ENCODE measurements at regions not wholly inside any gene's neighbourhood (a gene's known extent, or its start where the extent isn't known, plus 50 kb on each side); places are given as distances from the start of the nearest gene placed in this dataset.
A peak's percentile ranks its signal among the peaks of the same experiment; 100 is the strongest.

DNA sequence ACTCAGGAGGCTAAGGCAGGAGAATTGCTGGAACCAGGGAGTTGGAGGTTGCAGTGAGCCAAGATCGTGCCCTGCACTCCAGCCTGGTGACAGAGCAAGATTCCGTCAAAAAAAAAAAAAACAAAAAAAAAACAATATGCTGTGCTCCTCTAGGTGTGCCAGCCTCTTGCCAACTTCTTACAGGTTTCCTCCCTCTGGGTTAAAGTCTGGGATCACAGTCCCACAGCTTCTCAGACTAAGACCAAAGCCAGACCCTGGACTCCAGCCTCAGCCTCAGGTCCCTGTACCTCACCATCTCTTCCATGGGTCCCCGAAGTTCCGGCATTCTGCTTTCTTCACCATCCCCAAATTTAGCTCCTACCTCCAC lies 180.8 kb upstream of the MVB12B start:
- H3K27ac Mint-ChIP-seq, result no peak overlapping the region

DNA sequence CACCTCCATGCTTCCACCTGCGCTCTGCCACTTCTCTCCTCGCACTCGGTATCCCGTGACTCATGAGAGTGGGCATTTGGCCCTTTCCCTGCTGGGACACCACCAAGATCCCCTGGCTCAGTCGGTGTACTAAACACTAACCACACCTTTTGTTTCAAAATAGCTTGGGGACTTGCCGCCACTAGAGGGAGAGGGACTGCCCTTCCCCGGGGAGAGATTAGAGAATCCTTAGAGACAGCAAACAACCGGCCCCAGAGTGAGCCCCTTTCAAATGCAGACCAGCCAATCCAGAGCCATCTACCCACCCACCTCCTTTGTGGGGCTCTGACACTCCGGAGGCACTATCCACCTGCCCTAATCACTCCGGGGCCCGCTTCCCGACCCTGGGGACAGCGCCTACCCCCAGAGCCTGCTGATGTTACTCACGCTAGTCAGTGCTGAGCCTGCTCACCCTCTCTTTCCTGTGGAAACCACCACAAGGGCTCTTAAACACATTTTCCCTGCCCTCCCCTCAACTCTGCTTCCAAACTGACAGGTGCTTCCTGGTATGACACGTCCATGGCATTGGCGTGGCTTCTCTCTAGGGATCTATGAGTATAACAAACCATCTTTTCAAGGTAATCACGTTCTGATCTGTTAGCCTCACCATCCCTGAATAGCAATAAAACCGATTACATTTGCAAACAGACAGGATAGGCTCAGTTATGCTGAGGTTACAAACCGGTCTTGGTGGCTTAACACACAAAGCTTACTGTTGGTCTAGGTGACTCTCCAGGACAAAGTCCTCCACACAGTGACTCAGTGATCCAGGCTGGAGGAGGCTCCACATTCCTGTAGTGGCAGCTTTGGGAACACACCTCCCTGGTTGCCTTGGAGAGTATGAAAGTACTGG lies 180.1 kb upstream of the MVB12B start:
- Histone ChIP-seq H4K20me1 (replicated peaks; ENCODE audit: insufficient read depth) (no peaks in the 10 kb centered on the region), H3K4me1 (ENCODE audit: insufficient read depth) (peaks cover 4% of the 10 kb centered on the region; the same call in 1 of the 2 replicates), H3K79me2 (replicated peaks; ENCODE audit: insufficient read depth) (no peaks in the 10 kb centered on the region), H3K4me3 (peak overlapping the region; percentile 24; the same call in 1 of the 2 replicates), H2AFZ (peak overlapping the region; percentile 95; the same call in 1 of the 2 replicates), H3K27ac (ENCODE audit: low read depth) (no peak overlapping the region), H3K9me2 (ENCODE audit: insufficient read depth) (no peaks in the 10 kb centered on the region), H3K4me2 (peak overlapping the region; percentile 67; the same call in 1 of the 2 replicates), H3K27me3 (ENCODE audit: insufficient read depth) (peaks cover 18% of the 10 kb centered on the region), H3F3A (replicated peaks; ENCODE audit: low read depth) (no peaks in the 10 kb centered on the region), H3K36me3 (ENCODE audit: insufficient read depth) (no peaks in the 10 kb centered on the region)
- ATAC-seq (peak; percentile 99), DNase-seq (ENCODE audit: low spot score) (peak; percentile 91)
- Mint-ChIP-seq H3K27me3 (ENCODE audit: insufficient read depth, low read depth, poor library complexity) (peaks cover 24% of the 10 kb centered on the region), H3K4me1 (peaks cover 11% of the 10 kb centered on the region), H3K4me3 (no peak overlapping the region; the same call in 1 of the 3 replicates), H3K36me3 (ENCODE audit: low read depth) (no peaks in the 10 kb centered on the region), H3K9me3 (peaks cover 5% of the 10 kb centered on the region; the same call in 1 of the 3 replicates), H3K27ac (no peak overlapping the region)
- TF ChIP-seq, protein P1, sequence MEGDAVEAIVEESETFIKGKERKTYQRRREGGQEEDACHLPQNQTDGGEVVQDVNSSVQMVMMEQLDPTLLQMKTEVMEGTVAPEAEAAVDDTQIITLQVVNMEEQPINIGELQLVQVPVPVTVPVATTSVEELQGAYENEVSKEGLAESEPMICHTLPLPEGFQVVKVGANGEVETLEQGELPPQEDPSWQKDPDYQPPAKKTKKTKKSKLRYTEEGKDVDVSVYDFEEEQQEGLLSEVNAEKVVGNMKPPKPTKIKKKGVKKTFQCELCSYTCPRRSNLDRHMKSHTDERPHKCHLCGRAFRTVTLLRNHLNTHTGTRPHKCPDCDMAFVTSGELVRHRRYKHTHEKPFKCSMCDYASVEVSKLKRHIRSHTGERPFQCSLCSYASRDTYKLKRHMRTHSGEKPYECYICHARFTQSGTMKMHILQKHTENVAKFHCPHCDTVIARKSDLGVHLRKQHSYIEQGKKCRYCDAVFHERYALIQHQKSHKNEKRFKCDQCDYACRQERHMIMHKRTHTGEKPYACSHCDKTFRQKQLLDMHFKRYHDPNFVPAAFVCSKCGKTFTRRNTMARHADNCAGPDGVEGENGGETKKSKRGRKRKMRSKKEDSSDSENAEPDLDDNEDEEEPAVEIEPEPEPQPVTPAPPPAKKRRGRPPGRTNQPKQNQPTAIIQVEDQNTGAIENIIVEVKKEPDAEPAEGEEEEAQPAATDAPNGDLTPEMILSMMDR (conservative IDR thresholded peaks at IDR 0.05; ENCODE audit: low read depth in 2 of 2), result peak; percentile 74
- TF ChIP-seq ZNF114 (CRISPR knock-in tag; IDR thresholded peaks at IDR 0.05), result no peak

More for the DNA sequence above, 180.8 kb upstream of the MVB12B start:
- H3K9me3 Mint-ChIP-seq, result peaks cover 5% of the 10 kb centered on the region; the same call in 2 of the 3 replicates
- H2AFZ ChIP-seq, result peak overlapping the region; percentile 95; the same call in 1 of the 2 replicates
- no peak overlapping the region for H3K27ac ChIP-seq (ENCODE audit: low read depth)
- peaks cover 18% of the 10 kb centered on the region for H3K27me3 ChIP-seq (ENCODE audit: insufficient read depth)
- H3K36me3 Mint-ChIP-seq (ENCODE audit: low read depth), result no peaks in the 10 kb centered on the region
- peaks cover 4% of the 10 kb centered on the region; the same call in 1 of the 2 replicates for H3K4me1 ChIP-seq (ENCODE audit: insufficient read depth)
- H4K20me1 ChIP-seq (replicated peaks; ENCODE audit: insufficient read depth), result no peaks in the 10 kb centered on the region
- no peaks in the 10 kb centered on the region for H3F3A ChIP-seq (replicated peaks; ENCODE audit: low read depth)
- peaks cover 24% of the 10 kb centered on the region for H3K27me3 Mint-ChIP-seq (ENCODE audit: insufficient read depth, low read depth, poor library complexity)
- no peaks in the 10 kb centered on the region for H3K36me3 ChIP-seq (ENCODE audit: insufficient read depth)
- no peak overlapping the region for H3K4me2 ChIP-seq
- no peak overlapping the region; the same call in 2 of the 3 replicates for H3K4me3 Mint-ChIP-seq
- TF ChIP-seq NANOG (IDR thresholded peaks at IDR 0.05; ENCODE audit: borderline replicate concordance) (no peak), ZNF331 (CRISPR knock-in tag; IDR thresholded peaks at IDR 0.05; ENCODE audit: low read depth) (no peak), CREB1 (CRISPR knock-in tag; IDR thresholded peaks at IDR 0.05; ENCODE audit: low read depth) (no peak), JUNB (IDR thresholded peaks at IDR 0.05; ENCODE audit: unreplicated experiment) (no peak), STAT1 (IDR thresholded peaks at IDR 0.05; ENCODE audit: unreplicated experiment) (no peak), POLR2AphosphoS5 (IDR thresholded peaks at IDR 0.05; ENCODE audit: low read depth) (no peak)
- TF ChIP-seq, protein P2, sequence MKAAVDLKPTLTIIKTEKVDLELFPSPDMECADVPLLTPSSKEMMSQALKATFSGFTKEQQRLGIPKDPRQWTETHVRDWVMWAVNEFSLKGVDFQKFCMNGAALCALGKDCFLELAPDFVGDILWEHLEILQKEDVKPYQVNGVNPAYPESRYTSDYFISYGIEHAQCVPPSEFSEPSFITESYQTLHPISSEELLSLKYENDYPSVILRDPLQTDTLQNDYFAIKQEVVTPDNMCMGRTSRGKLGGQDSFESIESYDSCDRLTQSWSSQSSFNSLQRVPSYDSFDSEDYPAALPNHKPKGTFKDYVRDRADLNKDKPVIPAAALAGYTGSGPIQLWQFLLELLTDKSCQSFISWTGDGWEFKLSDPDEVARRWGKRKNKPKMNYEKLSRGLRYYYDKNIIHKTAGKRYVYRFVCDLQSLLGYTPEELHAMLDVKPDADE (IDR thresholded peaks at IDR 0.05), result no peak
- ATAC-seq (peak; percentile 11), DNase-seq (ENCODE audit: low spot score) (no peak)
- H3K79me2 ChIP-seq (replicated peaks; ENCODE audit: insufficient read depth), result no peaks in the 10 kb centered on the region
- no peak overlapping the region for H3K4me3 ChIP-seq
- H3K4me1 Mint-ChIP-seq, result peaks cover 11% of the 10 kb centered on the region
- H3K9me2 ChIP-seq (ENCODE audit: insufficient read depth), result no peaks in the 10 kb centered on the region

All from GM23338 (cell line).